NCI-H226 (cell line): ENCODE measurements at regions not wholly inside any gene's neighbourhood (a gene's known extent, or its start where the extent isn't known, plus 50 kb on each side); places are given as distances from the start of the nearest gene placed in this dataset.
"Not testable (repeated sequence)": the region's sequence is repeated elsewhere in the genome, so short reads cannot be mapped to it uniquely, and the experiment has no call there.

Experiments used
- DNase-seq: peaks from one replicate; pipeline ENCODE4 v3.0.0-alpha.2; 2015

- no peak for DNase-seq
Measured at GRCh38 chr5:45062044-45062443, 253.3 kb downstream of the MRPS30 start.

DNA sequence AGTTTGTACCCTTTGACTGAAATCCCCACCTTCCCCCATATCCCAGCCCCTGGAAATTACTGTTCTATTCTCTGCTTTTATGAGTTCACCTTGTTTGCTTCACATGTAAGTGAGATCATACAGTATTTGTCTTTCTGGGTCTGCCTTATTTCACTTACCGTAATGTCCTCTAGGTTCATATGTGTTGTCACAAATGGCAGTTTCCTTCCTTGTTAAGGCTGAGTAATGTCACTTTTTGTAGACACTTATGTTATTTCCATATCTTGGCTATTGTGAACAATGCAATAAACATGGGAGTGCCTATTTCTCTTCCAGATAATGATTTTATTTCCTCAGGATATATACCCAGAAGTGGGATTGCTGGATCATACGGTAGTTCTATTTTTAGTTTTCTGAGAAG lies 272.3 kb downstream of the MRPS30 start:
- DNase-seq, result no peak

GRCh38 chr5:45089870-45090269 lies 281.1 kb downstream of the MRPS30 start:
- DNase-seq, result no peak

DNA sequence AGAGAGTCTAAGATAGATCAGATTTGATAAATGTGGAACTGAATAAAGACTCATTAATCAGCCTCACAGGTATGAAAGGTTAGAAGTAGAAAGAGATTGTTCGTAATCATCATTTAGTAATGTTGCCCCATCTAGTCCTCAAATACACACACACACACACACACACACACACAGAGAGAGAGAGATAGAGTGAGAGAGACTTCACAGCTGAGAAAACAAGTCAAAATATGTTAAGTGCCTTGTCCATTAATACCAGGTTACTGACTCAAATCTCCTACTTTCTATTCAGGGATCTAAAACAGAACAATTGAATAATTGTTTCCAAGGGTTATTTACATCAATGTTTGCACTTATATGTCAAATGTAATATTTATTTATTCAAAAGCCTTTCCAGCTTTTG lies 284.6 kb downstream of the MRPS30 start:
- DNase-seq, result no peak

DNA sequence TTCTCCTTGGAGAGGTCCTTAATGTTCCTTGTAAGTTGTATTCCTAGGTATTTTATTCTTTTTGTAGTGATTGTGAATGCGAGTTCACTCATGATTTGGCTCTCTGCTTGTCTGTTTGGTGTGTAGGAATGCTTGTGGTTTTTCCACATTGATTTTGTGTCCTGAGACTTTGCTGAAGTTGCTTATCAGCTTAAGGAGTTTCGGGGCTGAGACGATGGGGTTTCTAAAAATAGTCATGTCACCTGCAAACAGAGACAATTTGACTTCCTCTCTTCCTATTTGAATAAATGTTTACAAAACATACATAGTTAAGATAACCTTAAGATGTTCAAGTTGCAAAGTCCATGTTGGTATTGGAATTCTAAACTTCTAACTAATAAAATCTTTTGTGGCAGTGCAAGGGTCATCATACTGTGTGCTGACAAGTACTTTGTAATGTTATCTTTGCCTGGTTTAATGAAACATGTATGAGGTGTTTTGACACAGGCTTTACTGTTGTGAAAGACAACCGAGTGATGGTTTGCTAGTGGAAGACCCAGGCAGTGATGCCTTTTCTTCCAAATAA lies 286.2 kb downstream of the MRPS30 start:
- DNase-seq, result no peak

- DNase-seq, result no peak
Measured at GRCh38 chr5:45098483-45098882, 289.7 kb downstream of the MRPS30 start.

GRCh38 chr5:45101146-45101545 lies 292.4 kb downstream of the MRPS30 start:
- DNase-seq, result no peak

- DNase-seq, result no peak
Measured at GRCh38 chr5:45105491-45105994, 296.8 kb downstream of the MRPS30 start.

GRCh38 chr5:45109062-45109461 lies 300.3 kb downstream of the MRPS30 start:
- no peak for DNase-seq

- no peak for DNase-seq
Measured at GRCh38 chr5:45109636-45110035, 300.9 kb downstream of the MRPS30 start.

- DNase-seq, result no peak
Measured at GRCh38 chr5:45110399-45110798, 301.7 kb downstream of the MRPS30 start.

DNA sequence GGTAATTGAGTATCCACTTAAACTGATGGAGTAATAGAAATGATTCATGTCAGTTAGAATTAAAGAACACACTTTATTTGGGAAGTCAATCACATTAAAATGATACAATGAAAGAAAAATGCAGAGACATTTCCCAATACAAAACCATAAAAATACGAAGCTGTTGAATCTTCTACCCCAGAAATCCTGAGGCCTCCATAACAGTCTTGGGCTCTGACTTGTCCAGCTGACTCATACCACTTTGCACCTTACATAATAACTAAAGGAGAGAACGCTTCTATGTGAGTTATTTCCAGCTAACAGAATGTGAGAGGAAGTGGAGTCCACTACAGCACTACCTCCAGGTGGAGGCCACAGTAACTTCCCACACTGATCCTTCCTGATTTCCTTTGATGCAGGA lies 305.0 kb downstream of the MRPS30 start:
- peak; percentile 89 for DNase-seq

GRCh38 chr5:45132972-45133371 lies 324.2 kb downstream of the MRPS30 start:
- DNase-seq, result no peak

GRCh38 chr5:45162974-45163373 lies 354.2 kb downstream of the MRPS30 start:
- no peak for DNase-seq

DNA sequence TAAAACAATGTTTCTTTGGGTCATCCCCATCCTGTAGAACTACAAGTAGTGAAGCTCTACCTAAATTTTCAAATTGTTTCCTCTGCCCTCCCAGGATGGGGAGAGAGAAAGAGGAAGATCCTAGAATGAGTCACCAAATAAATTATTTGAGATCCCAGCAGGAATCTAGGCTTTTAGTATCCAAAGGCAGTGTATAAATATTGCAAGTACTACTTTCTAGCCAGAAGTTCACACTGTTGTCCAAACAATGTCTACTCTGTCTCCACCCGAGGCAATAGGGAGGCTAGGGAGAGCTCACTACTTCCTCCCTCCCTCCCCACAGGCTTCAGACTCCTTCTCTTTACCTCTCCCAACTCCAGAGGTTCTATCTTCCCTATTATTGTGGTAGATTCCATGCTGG lies 362.8 kb downstream of the MRPS30 start:
- DNase-seq, result no peak

DNA sequence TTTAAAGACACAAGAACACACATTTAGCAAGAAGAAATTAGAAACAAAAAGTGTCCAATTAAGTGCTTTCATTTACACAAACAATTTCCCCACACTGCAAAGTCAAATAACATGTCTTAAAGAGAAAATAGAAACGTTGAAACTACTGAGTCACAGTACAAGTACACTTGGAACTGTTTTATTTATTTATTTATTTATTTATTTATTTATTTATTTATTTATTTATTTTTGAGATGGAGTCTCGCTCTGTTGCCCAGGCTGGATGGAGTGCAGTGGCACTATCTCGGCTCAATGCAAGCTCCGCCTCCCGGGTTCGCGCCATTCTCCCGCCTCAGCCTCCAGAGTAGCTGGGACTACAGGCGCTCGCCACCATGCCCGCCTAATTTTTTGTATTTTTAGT lies 363.9 kb downstream of the MRPS30 start:
- DNase-seq, result not testable (repeated sequence)

DNA sequence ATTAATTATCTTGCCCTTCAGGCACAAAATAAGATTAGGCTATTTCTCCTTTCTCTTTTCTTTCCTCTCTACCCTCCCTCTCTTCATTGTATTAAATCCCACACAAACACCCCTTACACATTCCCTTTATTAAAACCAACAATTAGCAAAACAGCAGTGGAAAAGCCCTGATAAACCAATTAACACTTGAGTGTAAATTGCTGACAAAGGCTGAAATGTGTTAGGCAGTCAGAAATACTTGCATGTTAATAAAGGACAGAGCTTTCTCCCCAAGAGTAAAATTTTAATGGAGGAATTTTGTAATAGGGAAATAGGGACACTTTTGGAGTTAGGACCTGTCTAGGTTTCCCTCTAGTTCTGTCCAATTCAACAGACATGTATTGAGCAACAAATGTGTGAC lies 370.9 kb downstream of the MRPS30 start:
- DNase-seq, result no peak

DNA sequence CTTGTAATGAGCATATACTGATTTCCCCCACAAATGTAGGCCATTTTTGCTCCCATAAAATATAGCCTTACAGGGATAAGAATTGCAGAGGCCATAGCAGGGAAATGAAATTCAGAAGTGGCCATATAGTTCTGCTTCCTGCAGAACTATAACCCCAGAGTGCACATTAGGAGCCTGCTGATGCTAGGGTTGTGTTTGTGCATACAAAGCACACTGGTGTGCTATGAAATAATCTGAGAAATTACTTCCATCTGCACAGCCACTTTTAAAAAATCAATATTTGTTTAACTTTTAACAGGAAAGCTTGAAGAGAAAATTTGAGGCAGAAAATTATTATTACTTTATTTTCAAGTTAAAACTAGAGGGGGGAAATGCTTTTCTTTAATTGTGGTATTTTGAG lies 380.3 kb downstream of the MRPS30 start:
- DNase-seq, result no peak

DNA sequence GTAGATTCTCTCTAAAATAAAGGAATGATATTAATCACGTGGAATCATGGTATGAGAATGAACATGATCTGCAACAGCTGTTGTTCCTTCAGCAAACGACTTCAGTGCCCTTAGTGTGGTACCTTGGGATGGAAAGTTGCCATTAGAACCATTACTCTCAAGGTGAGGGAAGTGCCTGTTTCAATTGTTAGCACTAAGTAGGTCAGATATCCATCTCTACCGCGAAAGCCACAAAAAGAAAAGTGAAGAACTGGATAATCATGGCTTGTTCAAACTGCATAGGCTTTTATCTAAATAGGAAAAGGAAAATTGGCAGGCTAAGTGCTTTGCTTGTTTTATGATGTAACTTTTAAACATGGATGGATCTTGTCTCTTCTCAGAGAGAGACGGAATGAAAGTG lies 380.7 kb downstream of the MRPS30 start:
- DNase-seq, result no peak

- DNase-seq, result no peak
Measured at GRCh38 chr5:45195026-45195425, 386.3 kb downstream of the MRPS30 start.
